Mesothelial cell of epicardium (in vitro differentiated cells): ENCODE measurements at regions not wholly inside any gene's neighbourhood (a gene's known extent, or its start where the extent isn't known, plus 50 kb on each side); places are given as distances from the start of the nearest gene placed in this dataset.
"Not testable (repeated sequence)": the region's sequence is repeated elsewhere in the genome, so short reads cannot be mapped to it uniquely, and the experiment has no call there.

Experiments
- DNase-seq, 2 experiments: peaks; one replicate each; pipeline ENCODE4 v3.0.0; 2021; ENCODE audit warnings: low spot score in 2 of 2; ENCODE audit not compliant: unreplicated experiment in 2 of 2
- H3K27ac Mint-ChIP-seq: 2 replicates; pipeline ENCODE4 v1.8.0; 2021; ENCODE audit warnings: mixed read lengths
- H3K27me3 Mint-ChIP-seq: 2 replicates; pipeline ENCODE4 v1.8.0; 2021; ENCODE audit warnings: low read depth, mixed read lengths
- H3K36me3 Mint-ChIP-seq: 2 replicates; pipeline ENCODE4 v1.8.0; 2021; ENCODE audit warnings: mixed read lengths
- H3K4me1 Mint-ChIP-seq: 2 replicates; pipeline ENCODE4 v1.8.0; 2021; ENCODE audit warnings: mixed read lengths
- H3K4me3 Mint-ChIP-seq: 2 replicates; pipeline ENCODE4 v1.8.0; 2021; ENCODE audit warnings: mild to moderate bottlenecking, moderate library complexity, mixed read lengths
- H3K9me3 Mint-ChIP-seq: 2 replicates; pipeline ENCODE4 v1.8.0; 2021; ENCODE audit warnings: mixed read lengths
- CTCF ChIP-seq: fragments of 200-600 bp; sonication (generic); IDR thresholded peaks from one replicate; pipeline ENCODE4 v1.5.0; 2021; ENCODE audit warnings: antibody characterized with exemption; ENCODE audit not compliant: unreplicated experiment

GRCh38 chr13:39930544-39931444, 275.3 kb downstream of the COG6 start:
- Mint-ChIP-seq H3K4me3 (no peak overlapping the region), H3K4me1 (peaks cover 10% of the 10 kb centered on the region), H3K27me3 (no peaks in the 10 kb centered on the region), H3K36me3 (no peaks in the 10 kb centered on the region), H3K27ac (peak overlapping the region; percentile 34), H3K9me3 (peaks cover 12% of the 10 kb centered on the region)
- TF ChIP-seq CTCF = no peak
- no peak for DNase-seq

GRCh38 chr13:39931505-39931904, 276.0 kb downstream of the COG6 start:
- Mint-ChIP-seq H3K4me1 (peaks cover 10% of the 10 kb centered on the region), H3K4me3 (no peak overlapping the region), H3K27ac (no peak overlapping the region), H3K36me3 (no peaks in the 10 kb centered on the region), H3K9me3 (peaks cover 9% of the 10 kb centered on the region), H3K27me3 (no peaks in the 10 kb centered on the region)
- no peak for TF ChIP-seq CTCF
- no peak for DNase-seq

GRCh38 chr13:39932514-39932913, 277.1 kb downstream of the COG6 start:
- H3K4me3 Mint-ChIP-seq = not testable (repeated sequence)
- peaks cover 13% of the 10 kb centered on the region for H3K4me1 Mint-ChIP-seq

GRCh38 chr13:39935155-39935554, 279.7 kb downstream of the COG6 start:
- TF ChIP-seq CTCF = no peak
- DNase-seq = no peak
- no peaks in the 10 kb centered on the region for H3K27me3 Mint-ChIP-seq
- H3K4me3 Mint-ChIP-seq = no peak overlapping the region
- H3K36me3 Mint-ChIP-seq = no peaks in the 10 kb centered on the region
- H3K4me1 Mint-ChIP-seq = peaks cover 17% of the 10 kb centered on the region
- peaks cover 9% of the 10 kb centered on the region for H3K9me3 Mint-ChIP-seq
- H3K27ac Mint-ChIP-seq = no peak overlapping the region

More at GRCh38 chr13:39932514-39932913, 277.1 kb downstream of the COG6 start:
- not testable (repeated sequence) for H3K27me3 Mint-ChIP-seq, H3K36me3 Mint-ChIP-seq, DNase-seq, H3K27ac Mint-ChIP-seq, H3K9me3 Mint-ChIP-seq

- peak overlapping the region; percentile 19 for H3K27ac Mint-ChIP-seq
- peaks cover 23% of the 10 kb centered on the region for H3K4me1 Mint-ChIP-seq
- H3K9me3 Mint-ChIP-seq = no peaks in the 10 kb centered on the region
- TF ChIP-seq CTCF = no peak
- H3K36me3 Mint-ChIP-seq = no peaks in the 10 kb centered on the region
- H3K4me3 Mint-ChIP-seq = no peak overlapping the region
- no peak for DNase-seq
- H3K27me3 Mint-ChIP-seq = no peaks in the 10 kb centered on the region
Observed at GRCh38 chr13:39938596-39938995, 283.1 kb downstream of the COG6 start.

GRCh38 chr13:39941236-39941635, 285.8 kb downstream of the COG6 start:
- no peak for TF ChIP-seq CTCF
- Mint-ChIP-seq H3K27ac (no peak overlapping the region), H3K36me3 (no peaks in the 10 kb centered on the region), H3K4me1 (peaks cover 28% of the 10 kb centered on the region), H3K4me3 (no peak overlapping the region), H3K27me3 (no peaks in the 10 kb centered on the region), H3K9me3 (peaks cover 6% of the 10 kb centered on the region)
- DNase-seq = no peak
